ENCODE measurements at regions not wholly inside any gene's neighbourhood (a gene's known extent, or its start where the extent isn't known, plus 50 kb on each side); places are given as distances from the start of the nearest gene placed in this dataset.
"Not testable (repeated sequence)": the region's sequence is repeated elsewhere in the genome, so short reads cannot be mapped to it uniquely, and the experiment has no call there.

DNA sequence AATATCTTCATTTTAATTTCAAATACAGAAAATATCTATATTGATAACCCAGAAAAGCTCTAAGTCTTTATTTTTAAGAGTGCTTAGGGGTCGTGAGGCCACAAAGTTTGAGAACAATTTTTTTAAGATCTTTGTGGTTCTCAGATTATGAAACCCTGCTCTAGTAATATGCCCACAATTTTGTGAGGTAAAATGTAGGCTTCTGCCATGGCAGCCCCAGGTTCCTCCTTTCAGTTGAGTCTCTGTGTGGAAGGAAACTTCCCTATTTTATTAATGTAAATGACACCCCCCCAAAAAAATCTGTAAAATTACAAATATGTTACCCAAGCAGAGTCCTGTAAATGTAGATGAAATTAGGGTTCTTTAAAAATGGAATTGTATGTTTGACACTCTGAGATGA lies 600.5 kb downstream of the SATB2 start:
- DNase-seq = no peak
- 58 to 65% methylated on average over 1 of the region's 1 CpG for WGBS, 2 donors
- Histone ChIP-seq H3K27me3 (ENCODE audit: control insufficient read depth in 3 of 3, insufficient read depth in 3 of 3, low read length in 2 of 3) (no peaks in the 10 kb centered on the region), H3K4me3 (no peak overlapping the region), H3K9me3 (ENCODE audit: control insufficient read depth in 4 of 4, insufficient read depth in 3 of 4, low read length in 3 of 4) (peaks cover 0 to 10% (median 3%) of the 10 kb centered on the region in 4 donors), H3K27ac (ENCODE audit: low read depth in 1 of 2, low read length in 1 of 2) (no peak overlapping the region), H3K9ac (ENCODE audit: insufficient read depth in 1 of 2, low read length in 2 of 2) (no peak overlapping the region), H3K4me1 (ENCODE audit: control insufficient read depth in 5 of 5, insufficient read depth in 5 of 5, low read length in 5 of 5) (no peaks in the 10 kb centered on the region), H3K36me3 (ENCODE audit: control insufficient read depth in 4 of 4, insufficient read depth in 4 of 4, low read length in 4 of 4) (no peaks in the 10 kb centered on the region)
- TF ChIP-seq, protein P1, sequence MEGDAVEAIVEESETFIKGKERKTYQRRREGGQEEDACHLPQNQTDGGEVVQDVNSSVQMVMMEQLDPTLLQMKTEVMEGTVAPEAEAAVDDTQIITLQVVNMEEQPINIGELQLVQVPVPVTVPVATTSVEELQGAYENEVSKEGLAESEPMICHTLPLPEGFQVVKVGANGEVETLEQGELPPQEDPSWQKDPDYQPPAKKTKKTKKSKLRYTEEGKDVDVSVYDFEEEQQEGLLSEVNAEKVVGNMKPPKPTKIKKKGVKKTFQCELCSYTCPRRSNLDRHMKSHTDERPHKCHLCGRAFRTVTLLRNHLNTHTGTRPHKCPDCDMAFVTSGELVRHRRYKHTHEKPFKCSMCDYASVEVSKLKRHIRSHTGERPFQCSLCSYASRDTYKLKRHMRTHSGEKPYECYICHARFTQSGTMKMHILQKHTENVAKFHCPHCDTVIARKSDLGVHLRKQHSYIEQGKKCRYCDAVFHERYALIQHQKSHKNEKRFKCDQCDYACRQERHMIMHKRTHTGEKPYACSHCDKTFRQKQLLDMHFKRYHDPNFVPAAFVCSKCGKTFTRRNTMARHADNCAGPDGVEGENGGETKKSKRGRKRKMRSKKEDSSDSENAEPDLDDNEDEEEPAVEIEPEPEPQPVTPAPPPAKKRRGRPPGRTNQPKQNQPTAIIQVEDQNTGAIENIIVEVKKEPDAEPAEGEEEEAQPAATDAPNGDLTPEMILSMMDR (IDR thresholded peaks at IDR 0.05; ENCODE audit: control extremely low read depth, extremely low read depth) = no peak
- ATAC-seq (ENCODE audit: insufficient read depth, low FRiP score) = no peak

DNA sequence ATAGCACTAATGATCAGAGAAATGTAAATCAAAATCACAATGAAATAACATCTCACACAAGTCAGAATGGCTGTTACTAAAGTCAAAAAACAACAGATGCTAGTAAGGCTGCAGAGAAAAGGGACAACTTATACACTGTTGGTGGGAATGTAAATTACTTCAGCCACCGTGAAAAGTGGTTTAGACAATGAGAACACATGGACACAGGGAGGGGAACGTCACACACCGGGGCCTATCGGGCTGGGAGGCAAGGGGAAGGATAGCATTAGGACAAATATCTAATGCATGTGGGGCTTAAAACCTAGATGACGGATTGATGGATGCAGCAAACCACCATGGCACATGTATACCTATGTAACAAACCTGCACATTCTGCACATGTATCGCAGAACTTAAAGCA lies 602.0 kb downstream of the SATB2 start:
- H3K36me3 ChIP-seq (ENCODE audit: control insufficient read depth in 4 of 4, insufficient read depth in 4 of 4, low read length in 4 of 4); H3K4me3 ChIP-seq; ATAC-seq (ENCODE audit: insufficient read depth, low FRiP score); H3K27me3 ChIP-seq (ENCODE audit: control insufficient read depth in 3 of 3, insufficient read depth in 3 of 3, low read length in 2 of 3); DNase-seq; H3K9ac ChIP-seq (ENCODE audit: insufficient read depth in 1 of 2, low read length in 2 of 2); H3K27ac ChIP-seq (ENCODE audit: low read depth in 1 of 2, low read length in 1 of 2); H3K4me1 ChIP-seq (ENCODE audit: control insufficient read depth in 5 of 5, insufficient read depth in 5 of 5, low read length in 5 of 5): not testable (repeated sequence)
- 92% methylated on average over 6 of the region's 6 CpGs for WGBS, 2 donors
- H3K9me3 ChIP-seq (ENCODE audit: control insufficient read depth in 4 of 4, insufficient read depth in 3 of 4, low read length in 3 of 4) = peaks cover 0 to 10% (median 3%) of the 10 kb centered on the region in 4 donors

DNA sequence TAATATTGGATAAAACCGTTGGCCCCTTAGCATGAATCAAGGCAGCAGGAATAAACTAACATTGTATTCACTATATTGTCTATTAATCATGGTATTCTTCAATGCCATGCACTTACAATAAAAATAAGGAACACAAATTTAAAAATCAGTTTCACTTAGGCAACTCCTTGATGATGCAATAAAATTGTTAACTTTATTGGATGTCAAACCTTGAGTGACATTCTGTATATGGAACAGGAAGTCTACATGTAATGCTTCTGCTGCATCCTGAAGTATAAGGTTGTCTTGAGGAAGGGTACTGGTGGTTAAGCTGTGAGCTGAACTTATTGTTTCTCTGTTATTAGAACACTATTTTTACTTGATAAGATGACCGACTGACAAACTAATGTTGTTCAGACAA lies 605.5 kb downstream of the SATB2 start:
- 78 to 79% methylated on average over 2 of the region's 2 CpGs for WGBS, 2 donors
- H3K27ac ChIP-seq (ENCODE audit: low read depth in 1 of 2, low read length in 1 of 2) = no peak overlapping the region
- no peak overlapping the region for H3K4me3 ChIP-seq
- H3K9me3 ChIP-seq (ENCODE audit: control insufficient read depth in 4 of 4, insufficient read depth in 3 of 4, low read length in 3 of 4) = no peaks in the 10 kb centered on the region
- no peak overlapping the region for H3K9ac ChIP-seq (ENCODE audit: insufficient read depth in 1 of 2, low read length in 2 of 2)
- H3K4me1 ChIP-seq (ENCODE audit: control insufficient read depth in 5 of 5, insufficient read depth in 5 of 5, low read length in 5 of 5) = no peaks in the 10 kb centered on the region
- DNase-seq (no peak), ATAC-seq (ENCODE audit: insufficient read depth, low FRiP score) (no peak)
- TF ChIP-seq, protein P1 (IDR thresholded peaks at IDR 0.05; ENCODE audit: control extremely low read depth, extremely low read depth) = no peak
- H3K36me3 ChIP-seq (ENCODE audit: control insufficient read depth in 4 of 4, insufficient read depth in 4 of 4, low read length in 4 of 4) = no peaks in the 10 kb centered on the region
- H3K27me3 ChIP-seq (ENCODE audit: control insufficient read depth in 3 of 3, insufficient read depth in 3 of 3, low read length in 2 of 3) = no peaks in the 10 kb centered on the region

DNA sequence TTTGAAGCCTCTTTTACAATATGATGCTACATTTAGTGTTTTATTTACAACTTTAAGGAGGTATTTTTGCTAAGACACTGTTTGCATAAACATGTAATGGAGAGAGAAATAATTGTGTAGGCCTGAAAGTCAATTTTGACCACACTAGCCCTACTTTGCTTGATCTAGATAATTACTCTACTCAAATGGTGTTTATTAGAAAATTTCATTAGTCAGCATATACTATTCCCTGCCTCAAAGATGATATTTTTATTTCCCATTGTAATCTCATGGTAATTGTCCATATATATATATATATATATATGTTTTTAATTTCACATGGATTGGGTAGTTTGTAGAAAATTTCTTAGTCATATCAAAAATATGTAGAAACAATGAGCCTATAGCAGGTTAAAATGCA lies 632.2 kb downstream of the SATB2 start:
- no peak for DNase-seq
- peaks cover 0 to 3% (median 0%) of the 10 kb centered on the region in 4 donors for H3K9me3 ChIP-seq (ENCODE audit: control insufficient read depth in 4 of 4, insufficient read depth in 3 of 4, low read length in 3 of 4)
- no peak overlapping the region for H3K27ac ChIP-seq (ENCODE audit: low read depth in 1 of 2, low read length in 1 of 2)
- ATAC-seq (ENCODE audit: insufficient read depth, low FRiP score) = no peak
- H3K9ac ChIP-seq (ENCODE audit: insufficient read depth in 1 of 2, low read length in 2 of 2) = no peak overlapping the region
- H3K4me1 ChIP-seq (ENCODE audit: control insufficient read depth in 5 of 5, insufficient read depth in 5 of 5, low read length in 5 of 5) = no peaks in the 10 kb centered on the region
- TF ChIP-seq, protein P1 (IDR thresholded peaks at IDR 0.05; ENCODE audit: control extremely low read depth, extremely low read depth) = no peak
- H3K36me3 ChIP-seq (ENCODE audit: control insufficient read depth in 4 of 4, insufficient read depth in 4 of 4, low read length in 4 of 4) = no peaks in the 10 kb centered on the region
- H3K4me3 ChIP-seq = no peak overlapping the region
- H3K27me3 ChIP-seq (ENCODE audit: control insufficient read depth in 3 of 3, insufficient read depth in 3 of 3, low read length in 2 of 3) = no peaks in the 10 kb centered on the region
